ENCODE measurements at regions not wholly inside any gene's neighbourhood (a gene's known extent, or its start where the extent isn't known, plus 50 kb on each side); places are given as distances from the start of the nearest gene placed in this dataset.
A peak's percentile ranks its signal among the peaks of the same experiment; 100 is the strongest.

- H3K4me1 ChIP-seq (ENCODE audit: insufficient read depth): peaks cover 5% of the 10 kb centered on the region
- no peak for DNase-seq
- no peak overlapping the region for H3K4me2 ChIP-seq (ENCODE audit: unreplicated experiment)
- no peaks in the 10 kb centered on the region for H3K79me2 ChIP-seq (ENCODE audit: insufficient read depth)
- in situ Hi-C loops (cut with MboI): no loop called here
- H3K36me3 ChIP-seq (ENCODE audit: low read depth): no peaks in the 10 kb centered on the region
- H4K20me1 ChIP-seq (ENCODE audit: insufficient read depth): no peaks in the 10 kb centered on the region
- H3K27me3 ChIP-seq (replicated peaks; ENCODE audit: insufficient read depth): no peaks in the 10 kb centered on the region
- 55 to 59% methylated on average over 6 of the region's 6 CpGs for WGBS, 2 experiments (ENCODE audit: low coverage in 1 of 2, low lambda C conversion rate in 2 of 2, missing lambda C conversion rate in 2 of 2)
- H3K9me2 ChIP-seq (ENCODE audit: insufficient read depth): no peaks in the 10 kb centered on the region
- H3K27ac ChIP-seq: no peak overlapping the region
- TF ChIP-seq EZH2 (IDR thresholded peaks at IDR 0.05; ENCODE audit: insufficient read depth, poor library complexity, severe bottlenecking) (no peak), EZH2phosphoT487 (IDR thresholded peaks at IDR 0.05; ENCODE audit: insufficient read depth, low read depth) (no peak)
- no peak overlapping the region for H3K9ac ChIP-seq
- H3F3A ChIP-seq (ENCODE audit: insufficient read depth): peaks cover 4% of the 10 kb centered on the region; the same call in 1 of the 2 replicates
- no peak overlapping the region for H3K4me3 ChIP-seq
- H3K9me3 ChIP-seq (ENCODE audit: low read depth): no peaks in the 10 kb centered on the region
- H2AFZ ChIP-seq: 0 out of 2 replicates have a peak overlapping the region, but pooled peaks have one; percentile 60
Measured at GRCh38 chrX:42093756-42094155, 170.4 kb upstream of the CASK start.

DNA sequence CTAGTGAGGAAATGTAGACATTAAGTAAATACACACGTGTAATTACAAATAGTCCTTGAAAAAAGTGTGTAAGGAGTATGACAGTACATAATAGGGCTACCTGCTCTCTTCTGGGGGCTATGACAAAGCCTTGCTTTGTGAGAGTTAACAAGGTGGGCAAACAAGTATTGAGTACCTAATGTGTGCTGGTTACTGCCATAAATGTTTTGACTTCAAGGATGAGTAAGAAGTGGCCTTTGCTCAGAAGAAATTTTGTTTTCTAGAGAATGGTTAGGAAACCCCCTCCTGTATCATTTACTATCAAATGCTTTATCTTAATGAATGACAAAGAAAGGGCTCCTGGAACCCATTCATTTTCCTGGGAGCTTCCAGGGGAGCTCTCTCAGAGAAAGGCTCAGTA is 167.0 kb upstream of the CASK start:
- no peaks in the 10 kb centered on the region for H3K27me3 ChIP-seq (replicated peaks; ENCODE audit: insufficient read depth)
- H4K20me1 ChIP-seq (ENCODE audit: insufficient read depth): no peaks in the 10 kb centered on the region
- no peak overlapping the region for H3K4me2 ChIP-seq (ENCODE audit: unreplicated experiment)
- H3K79me2 ChIP-seq (ENCODE audit: insufficient read depth): no peaks in the 10 kb centered on the region
- TF ChIP-seq EZH2 (IDR thresholded peaks at IDR 0.05; ENCODE audit: insufficient read depth, poor library complexity, severe bottlenecking) (no peak), EZH2phosphoT487 (IDR thresholded peaks at IDR 0.05; ENCODE audit: insufficient read depth, low read depth) (no peak)
- H3K4me1 ChIP-seq (ENCODE audit: insufficient read depth): no peaks in the 10 kb centered on the region
- H3K9me3 ChIP-seq (ENCODE audit: low read depth): no peaks in the 10 kb centered on the region
- no peaks in the 10 kb centered on the region for H3K36me3 ChIP-seq (ENCODE audit: low read depth)
- H3K4me3 ChIP-seq: no peak overlapping the region
- H3K9ac ChIP-seq: no peak overlapping the region
- 72 to 85% methylated on average over 1 of the region's 1 CpG for WGBS, 2 experiments (ENCODE audit: low coverage in 1 of 2, low lambda C conversion rate in 2 of 2, missing lambda C conversion rate in 2 of 2)
- in situ Hi-C loops (cut with MboI): no loop called here
- H3K9me2 ChIP-seq (ENCODE audit: insufficient read depth): no peaks in the 10 kb centered on the region
- no peak for DNase-seq
- H2AFZ ChIP-seq: no peak overlapping the region
- no peaks in the 10 kb centered on the region for H3F3A ChIP-seq (ENCODE audit: insufficient read depth)
- no peak overlapping the region for H3K27ac ChIP-seq

- Histone ChIP-seq H3K4me3 (no peak overlapping the region), H3K27me3 (replicated peaks; ENCODE audit: insufficient read depth) (no peaks in the 10 kb centered on the region), H3F3A (ENCODE audit: insufficient read depth) (no peaks in the 10 kb centered on the region), H3K27ac (no peak overlapping the region), H3K9me2 (ENCODE audit: insufficient read depth) (no peaks in the 10 kb centered on the region), H2AFZ (no peak overlapping the region), H3K36me3 (ENCODE audit: low read depth) (no peaks in the 10 kb centered on the region), H3K4me1 (ENCODE audit: insufficient read depth) (no peaks in the 10 kb centered on the region), H4K20me1 (ENCODE audit: insufficient read depth) (no peaks in the 10 kb centered on the region), H3K4me2 (ENCODE audit: unreplicated experiment) (no peak overlapping the region), H3K9ac (no peak overlapping the region), H3K79me2 (ENCODE audit: insufficient read depth) (no peaks in the 10 kb centered on the region), H3K9me3 (ENCODE audit: low read depth) (no peaks in the 10 kb centered on the region)
- DNase-seq: no peak
- 60 to 76% methylated on average over 4 to 5 of the region's 5 CpGs for WGBS, 2 experiments (ENCODE audit: low coverage in 1 of 2, low lambda C conversion rate in 2 of 2, missing lambda C conversion rate in 2 of 2)
- TF ChIP-seq EZH2phosphoT487 (IDR thresholded peaks at IDR 0.05; ENCODE audit: insufficient read depth, low read depth): no peak
- TF ChIP-seq EZH2 (IDR thresholded peaks at IDR 0.05; ENCODE audit: insufficient read depth, poor library complexity, severe bottlenecking): no peak
- in situ Hi-C loops (cut with MboI): no loop called here
Measured at GRCh38 chrX:42089031-42089430, 165.7 kb upstream of the CASK start.

DNA sequence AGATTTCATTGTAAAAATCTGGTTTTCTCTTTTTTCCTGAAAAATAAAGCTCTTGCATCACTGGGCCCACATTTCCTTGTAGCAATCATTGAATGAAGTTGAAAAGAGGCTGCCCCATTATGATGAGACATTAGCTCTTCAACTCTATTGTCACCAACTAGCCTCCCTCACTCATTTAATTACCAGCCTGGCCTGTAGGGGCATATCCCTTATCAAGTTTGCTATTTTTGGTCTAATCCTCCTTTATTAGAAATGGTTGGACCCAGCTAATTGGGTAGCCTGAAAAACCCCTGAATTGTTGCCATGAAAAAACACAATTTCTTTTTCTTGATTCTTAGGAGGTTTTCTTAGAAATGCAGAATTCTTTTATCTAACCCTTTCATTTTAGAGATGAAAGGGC is 164.6 kb upstream of the CASK start:
- Histone ChIP-seq H3F3A (ENCODE audit: insufficient read depth) (no peaks in the 10 kb centered on the region), H3K79me2 (ENCODE audit: insufficient read depth) (no peaks in the 10 kb centered on the region), H3K27me3 (replicated peaks; ENCODE audit: insufficient read depth) (no peaks in the 10 kb centered on the region), H3K4me3 (no peak overlapping the region), H2AFZ (no peak overlapping the region), H3K9ac (no peak overlapping the region), H3K9me2 (ENCODE audit: insufficient read depth) (no peaks in the 10 kb centered on the region), H3K4me2 (ENCODE audit: unreplicated experiment) (no peak overlapping the region), H4K20me1 (ENCODE audit: insufficient read depth) (no peaks in the 10 kb centered on the region), H3K9me3 (ENCODE audit: low read depth) (no peaks in the 10 kb centered on the region), H3K27ac (no peak overlapping the region), H3K36me3 (ENCODE audit: low read depth) (no peaks in the 10 kb centered on the region), H3K4me1 (ENCODE audit: insufficient read depth) (no peaks in the 10 kb centered on the region)
- TF ChIP-seq EZH2phosphoT487 (IDR thresholded peaks at IDR 0.05; ENCODE audit: insufficient read depth, low read depth) (no peak), EZH2 (IDR thresholded peaks at IDR 0.05; ENCODE audit: insufficient read depth, poor library complexity, severe bottlenecking) (no peak)
- DNase-seq: no peak
- in situ Hi-C loops (cut with MboI): no loop called here

DNA sequence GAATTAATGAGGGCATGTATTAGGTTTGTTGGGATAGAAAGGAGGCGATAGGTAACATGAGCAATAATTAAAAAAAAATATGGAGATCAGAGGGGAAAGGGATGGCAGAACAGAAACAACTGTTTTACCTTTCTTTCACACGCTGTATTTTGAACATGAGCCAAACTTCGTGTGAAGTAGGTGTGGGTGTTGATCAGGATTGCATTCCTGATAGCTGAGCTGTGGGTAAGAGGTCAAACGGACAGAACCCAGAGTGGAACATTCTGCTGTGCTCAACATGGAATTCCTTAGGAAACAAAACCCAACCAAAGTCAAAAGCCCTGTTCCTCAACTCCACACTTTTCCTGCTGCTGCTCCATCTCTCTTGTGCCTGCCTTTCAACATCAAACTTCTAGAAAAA is 162.5 kb upstream of the CASK start:
- no peaks in the 10 kb centered on the region for H3K4me1 ChIP-seq (ENCODE audit: insufficient read depth)
- DNase-seq: no peak
- in situ Hi-C loops (cut with MboI): no loop called here
- no peaks in the 10 kb centered on the region for H4K20me1 ChIP-seq (ENCODE audit: insufficient read depth)
- H3K36me3 ChIP-seq (ENCODE audit: low read depth): no peaks in the 10 kb centered on the region
- H3K4me2 ChIP-seq (ENCODE audit: unreplicated experiment): no peak overlapping the region
- no peaks in the 10 kb centered on the region for H3K9me2 ChIP-seq (ENCODE audit: insufficient read depth)
- H3K27ac ChIP-seq: no peak overlapping the region
- H3K27me3 ChIP-seq (replicated peaks; ENCODE audit: insufficient read depth): no peaks in the 10 kb centered on the region
- no peaks in the 10 kb centered on the region for H3K79me2 ChIP-seq (ENCODE audit: insufficient read depth)
- no peaks in the 10 kb centered on the region for H3K9me3 ChIP-seq (ENCODE audit: low read depth)
- WGBS, 2 experiments (ENCODE audit: low coverage in 1 of 2, low lambda C conversion rate in 2 of 2, missing lambda C conversion rate in 2 of 2): 57 to 60% methylated on average over 4 of the region's 4 CpGs
- TF ChIP-seq EZH2 (IDR thresholded peaks at IDR 0.05; ENCODE audit: insufficient read depth, poor library complexity, severe bottlenecking): no peak
- H3K9ac ChIP-seq: no peak overlapping the region
- H3F3A ChIP-seq (ENCODE audit: insufficient read depth): no peaks in the 10 kb centered on the region
- H2AFZ ChIP-seq: no peak overlapping the region
- H3K4me3 ChIP-seq: no peak overlapping the region

Data from GM23248 (cell line).